SK-N-DZ (cell line): ENCODE measurements at regions not wholly inside any gene's neighbourhood (a gene's known extent, or its start where the extent isn't known, plus 50 kb on each side); places are given as distances from the start of the nearest gene placed in this dataset.
"Not testable (repeated sequence)": the region's sequence is repeated elsewhere in the genome, so short reads cannot be mapped to it uniquely, and the experiment has no call there.

Source experiments
- DNase-seq: peaks from one replicate; pipeline ENCODE4 v3.0.0-alpha.2; 2015; ENCODE audit warnings: low spot score

GRCh38 chr3:145015253-145015652 is 1043.6 kb downstream of the DIPK2A start:
- no peak for DNase-seq

- DNase-seq: no peak
Measured at GRCh38 chr3:145017959-145018358, 1046.3 kb downstream of the DIPK2A start.

DNA sequence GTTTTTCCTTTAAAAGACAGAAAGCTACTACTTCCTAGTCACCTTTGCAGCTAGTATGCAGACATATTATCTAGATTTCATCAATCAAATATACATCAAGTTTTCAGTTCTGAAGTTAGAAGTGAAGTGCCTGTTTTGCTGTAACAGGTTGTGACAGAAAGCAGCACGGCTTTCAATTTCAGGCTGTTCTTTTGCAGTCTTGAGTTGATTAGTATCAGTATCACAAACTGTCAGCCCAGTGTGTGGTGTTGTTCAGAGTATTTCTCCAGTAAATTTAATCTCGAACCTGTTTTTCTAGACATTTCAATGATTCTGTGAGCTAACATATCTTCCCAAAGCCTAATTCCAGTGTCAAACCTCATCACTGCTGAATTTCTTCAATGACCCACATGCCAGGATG is 1050.8 kb downstream of the DIPK2A start:
- DNase-seq: peak; percentile 18

DNA sequence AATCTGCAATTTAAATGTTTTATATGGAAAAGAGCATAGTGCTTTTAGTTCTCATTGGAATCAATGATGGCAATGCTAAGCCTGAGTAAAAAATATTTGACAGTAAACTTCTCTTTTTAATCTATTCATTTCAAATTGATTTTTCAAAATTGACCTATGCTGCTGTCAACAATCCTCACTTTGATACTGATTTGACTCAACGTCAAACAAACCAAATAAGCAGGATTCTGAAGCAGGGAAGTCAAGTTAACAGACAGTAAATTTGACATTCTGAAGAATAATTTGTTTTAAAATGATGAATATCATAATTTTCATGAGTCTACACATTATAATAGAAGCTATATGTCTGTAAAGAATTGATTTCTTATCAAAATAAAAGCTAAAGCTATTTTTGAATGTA is 1053.1 kb downstream of the DIPK2A start:
- DNase-seq: no peak

- not testable (repeated sequence) for DNase-seq
Measured at GRCh38 chr3:145027186-145027585, 1055.6 kb downstream of the DIPK2A start.

- DNase-seq: no peak
Measured at GRCh38 chr3:145032791-145033190, 1061.2 kb downstream of the DIPK2A start.

GRCh38 chr3:145035682-145036081 is 1064.1 kb downstream of the DIPK2A start:
- DNase-seq: no peak

DNA sequence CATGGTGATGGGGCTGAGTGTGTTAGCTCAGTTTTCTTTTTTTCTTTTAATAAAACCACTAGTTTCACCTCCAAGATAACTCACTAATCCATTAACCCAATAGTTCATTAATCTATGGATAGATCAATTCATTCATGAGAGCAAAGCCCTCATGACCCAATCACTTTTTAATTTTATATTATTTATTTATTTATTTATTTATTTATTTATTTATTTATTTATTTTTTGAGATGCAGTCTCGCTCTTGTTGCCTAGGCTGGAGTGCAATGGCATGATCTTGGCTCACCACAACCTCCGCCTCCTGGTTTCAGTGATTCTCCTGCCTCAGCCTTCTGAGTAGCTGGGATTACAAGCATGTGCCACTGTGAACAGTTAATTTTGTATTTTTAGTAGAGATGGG is 1082.4 kb downstream of the DIPK2A start:
- not testable (repeated sequence) for DNase-seq

DNA sequence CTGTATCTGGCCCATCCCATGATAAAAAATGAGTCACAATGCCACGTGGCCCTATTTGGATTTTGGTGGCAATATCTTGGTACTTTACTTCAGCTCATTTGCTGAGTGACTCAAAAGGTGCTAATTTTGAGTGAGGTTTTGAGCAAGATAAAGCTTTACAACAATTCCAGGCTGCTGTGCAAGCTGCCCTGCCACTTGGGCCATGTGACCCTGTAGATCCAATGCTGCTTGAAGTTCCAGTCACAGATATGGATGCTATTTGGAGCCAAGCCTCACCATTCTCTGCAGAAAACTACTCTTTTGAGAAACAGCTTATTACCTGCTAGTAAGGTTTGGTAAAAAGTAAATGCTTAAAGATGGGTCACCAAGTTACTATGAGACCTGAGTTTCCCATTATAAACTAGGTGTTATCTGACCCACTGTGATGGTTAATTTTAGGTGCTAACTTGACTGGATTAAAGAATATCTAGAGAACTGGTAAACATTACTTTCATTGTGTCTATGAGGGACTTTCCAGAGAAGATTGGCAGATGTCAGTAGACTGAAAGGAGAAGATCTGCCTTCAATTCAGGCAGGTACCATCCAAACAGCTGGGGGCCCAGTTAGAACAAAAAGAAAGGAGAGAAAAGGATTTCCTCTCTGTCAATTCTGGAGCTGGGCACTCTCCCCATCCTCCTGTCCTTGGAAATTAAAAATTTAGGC is 1083.9 kb downstream of the DIPK2A start:
- DNase-seq: no peak

DNA sequence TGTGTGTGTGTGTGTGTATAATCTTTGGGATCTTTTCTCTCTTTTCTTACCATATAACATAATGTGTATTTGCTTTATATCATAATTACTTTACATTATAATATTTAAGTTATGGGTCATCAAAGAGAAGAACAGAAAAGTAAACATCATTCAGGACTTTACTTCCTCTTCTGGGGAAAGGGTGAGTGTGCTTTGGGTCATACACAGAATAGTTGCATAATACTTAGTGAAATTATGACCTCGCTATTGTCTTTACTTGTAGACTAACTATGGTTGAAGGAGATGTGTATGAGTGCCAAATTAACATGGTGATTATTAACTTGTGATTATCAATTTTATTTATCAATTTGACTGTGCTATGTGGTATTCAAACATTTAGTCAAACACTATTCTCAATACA is 1086.9 kb downstream of the DIPK2A start:
- no peak for DNase-seq

- DNase-seq: no peak
Measured at GRCh38 chr3:145063616-145064015, 1092.0 kb downstream of the DIPK2A start.

DNA sequence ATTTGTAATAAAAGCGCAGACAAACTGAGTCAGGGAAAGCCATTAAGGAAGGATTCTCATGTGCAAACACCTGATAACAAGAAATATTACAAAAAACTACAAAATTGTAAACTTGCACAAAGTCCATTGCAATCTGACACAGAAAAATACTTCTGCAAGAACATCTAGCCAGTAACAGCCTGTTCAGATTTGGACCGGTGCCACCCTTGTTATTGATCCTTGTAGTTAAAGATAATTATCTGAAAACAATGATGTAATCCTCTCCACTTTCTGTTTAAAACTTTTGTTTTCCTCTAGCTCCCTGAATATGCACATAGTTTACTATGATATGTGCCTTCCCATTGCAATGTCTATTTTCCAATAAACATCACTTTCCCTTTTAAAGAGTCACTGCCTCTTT is 1090.2 kb downstream of the PLOD2 start:
- no peak for DNase-seq

DNA sequence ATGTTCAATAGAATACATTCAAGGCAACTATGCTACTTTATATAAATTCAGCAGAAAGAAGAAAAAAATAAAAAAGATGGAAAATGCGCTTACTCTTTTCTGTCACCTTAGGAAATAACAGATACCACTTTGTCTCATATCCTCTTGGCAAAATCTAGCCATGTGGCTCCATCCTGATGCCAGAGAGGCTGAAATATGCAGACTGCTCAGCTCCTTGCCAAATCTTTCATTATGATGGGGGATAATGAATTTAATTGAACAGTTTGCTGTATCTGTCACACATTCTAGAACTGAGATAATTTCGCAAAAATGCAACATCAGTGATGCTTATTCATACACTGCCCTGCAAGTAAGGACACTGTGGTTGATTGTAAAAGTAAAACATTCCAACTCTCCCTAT is 1081.5 kb downstream of the PLOD2 start:
- no peak for DNase-seq

GRCh38 chr3:145087038-145087437 is 1073.9 kb downstream of the PLOD2 start:
- DNase-seq: no peak

DNA sequence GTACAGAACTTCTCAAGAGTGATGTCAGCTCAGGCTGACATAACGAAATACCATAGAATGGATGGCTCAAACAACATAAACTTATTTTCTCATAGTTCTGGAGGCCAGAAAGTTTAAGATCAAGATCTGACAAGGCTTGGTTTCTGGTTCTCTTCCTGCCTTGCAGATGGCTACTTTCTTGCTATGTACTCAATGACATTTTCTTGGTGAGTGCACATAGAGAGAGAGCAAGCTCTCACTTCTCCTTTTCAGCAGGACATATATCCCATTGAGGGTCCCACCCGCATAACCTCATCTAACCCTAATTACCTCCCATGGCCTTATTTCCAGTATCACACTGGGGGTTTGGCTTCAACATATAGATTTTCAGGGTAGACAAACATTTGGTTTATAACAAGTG is 1072.1 kb downstream of the PLOD2 start:
- DNase-seq: peak; percentile 88

DNA sequence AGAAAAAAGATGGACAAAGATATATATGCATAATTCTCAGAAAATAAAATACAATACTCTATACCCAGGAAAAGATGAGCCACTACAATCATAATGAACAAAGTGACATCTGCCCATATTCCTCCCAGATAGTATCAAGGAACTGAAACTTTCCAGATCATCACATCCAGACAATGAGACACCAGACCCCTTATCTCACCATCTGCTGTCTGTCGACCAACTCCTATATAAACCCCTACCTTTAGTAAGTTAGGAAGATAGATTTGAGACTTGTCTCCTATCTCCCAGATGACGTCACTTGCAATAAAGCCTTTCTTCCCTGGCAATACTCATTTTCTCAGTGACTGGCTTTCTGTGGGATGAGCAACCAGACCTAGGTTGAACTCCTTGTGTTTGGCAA is 1071.6 kb downstream of the PLOD2 start:
- peak; percentile 94 for DNase-seq

DNA sequence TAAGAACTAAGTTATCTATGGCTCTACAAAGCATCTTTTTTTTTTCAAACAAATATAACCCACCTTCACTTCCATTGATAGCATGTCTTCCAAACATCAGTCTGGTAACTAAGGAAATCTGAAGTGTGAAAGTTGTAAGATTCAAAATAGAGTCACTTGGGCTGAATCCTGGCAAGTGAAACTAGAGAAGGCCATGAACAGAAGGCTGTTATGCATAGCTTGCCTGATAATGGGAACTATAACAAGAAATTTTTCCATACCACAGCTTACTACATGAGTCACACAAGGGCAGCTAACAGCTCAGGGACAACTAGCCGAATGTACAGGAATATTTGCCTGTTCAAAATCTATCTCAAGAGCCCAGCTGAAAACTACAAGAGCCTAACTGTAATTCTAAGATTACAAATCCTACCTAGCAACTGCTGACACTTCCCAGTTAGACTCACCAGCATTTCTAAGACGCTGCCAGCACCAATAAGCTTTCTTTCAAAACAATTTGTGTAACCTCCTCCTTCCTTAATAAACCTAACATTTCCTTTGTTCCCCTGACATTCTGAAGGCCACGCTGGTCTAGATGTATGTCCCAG is 1066.5 kb downstream of the PLOD2 start:
- DNase-seq: peak; percentile 21

GRCh38 chr3:145111141-145111540 is 1049.8 kb downstream of the PLOD2 start:
- DNase-seq: not testable (repeated sequence)

GRCh38 chr3:145116769-145117168 is 1044.2 kb downstream of the PLOD2 start:
- DNase-seq: no peak

DNA sequence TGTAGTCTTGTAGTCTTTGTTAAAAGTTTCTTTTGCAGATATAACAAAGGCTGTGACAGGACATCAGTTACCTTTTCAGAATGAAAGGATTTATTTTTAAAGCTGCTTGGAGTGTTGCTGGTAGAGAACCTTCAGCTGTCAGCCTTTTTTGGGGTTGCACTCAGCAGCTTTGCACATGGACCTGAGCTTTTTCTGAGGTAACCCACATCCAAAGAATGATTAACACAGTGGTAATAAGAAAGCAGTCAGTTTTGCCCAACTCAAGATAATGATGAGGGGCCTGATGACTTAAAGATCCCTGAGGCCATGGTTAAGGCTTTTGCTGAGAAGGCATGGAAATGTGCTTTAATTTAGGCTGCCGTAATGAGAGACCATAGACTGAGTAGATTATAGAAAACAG is 1042.7 kb downstream of the PLOD2 start:
- DNase-seq: no peak

- no peak for DNase-seq
Measured at GRCh38 chr3:145124900-145125678, 1035.9 kb downstream of the PLOD2 start.

DNA sequence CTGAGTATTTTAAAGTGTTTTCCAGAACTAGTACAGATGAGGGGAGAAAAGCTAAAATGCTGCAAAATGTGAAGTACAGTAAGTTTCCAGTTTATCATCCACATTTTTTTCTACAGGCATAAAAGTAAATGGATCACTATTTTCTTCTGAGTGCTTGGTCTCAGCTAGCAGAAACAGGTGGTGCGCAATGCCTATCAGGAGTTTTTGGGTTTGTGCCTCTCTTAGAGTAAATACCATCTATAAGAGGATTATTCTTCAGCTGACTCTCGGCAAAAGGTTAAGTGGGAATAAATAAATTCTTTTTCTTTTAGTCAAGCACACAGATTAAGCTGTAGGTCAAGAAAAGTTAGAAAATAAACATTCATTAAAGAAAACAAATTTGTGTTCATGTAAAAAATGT is 1027.7 kb downstream of the PLOD2 start:
- DNase-seq: no peak

- no peak for DNase-seq
Measured at GRCh38 chr3:145134738-145135137, 1026.2 kb downstream of the PLOD2 start.
